T-helper 1 cell treated with Interleukin-12 subunit alpha and Interleukin-12 subunit beta and Interleukin-4 antibody, amounts not matched to agents 30 μg/mL and 1 μg/mL, for 36 hours (primary cell): ENCODE measurements at regions not wholly inside any gene's neighbourhood (a gene's known extent, or its start where the extent isn't known, plus 50 kb on each side); places are given as distances from the start of the nearest gene placed in this dataset.
"Not testable (repeated sequence)": the region's sequence is repeated elsewhere in the genome, so short reads cannot be mapped to it uniquely, and the experiment has no call there.

ENCODE experiments used
- H3K27ac Mint-ChIP-seq: one replicate; pipeline ENCODE4 v1.8.0; 2021; ENCODE audit warnings: mild to moderate bottlenecking, mixed read lengths
- H3K27me3 Mint-ChIP-seq: one replicate; pipeline ENCODE4 v1.8.0; 2021; ENCODE audit warnings: low read depth, mixed read lengths
- H3K36me3 Mint-ChIP-seq: one replicate; pipeline ENCODE4 v1.8.0; 2021; ENCODE audit warnings: low read depth, mixed read lengths
- H3K4me1 Mint-ChIP-seq: one replicate; pipeline ENCODE4 v1.8.0; 2021; ENCODE audit warnings: low read depth, mixed read lengths
- H3K4me3 Mint-ChIP-seq: one replicate; pipeline ENCODE4 v1.8.0; 2021; ENCODE audit warnings: mild to moderate bottlenecking, moderate library complexity, mixed read lengths
- H3K9me3 Mint-ChIP-seq: one replicate; pipeline ENCODE4 v1.8.0; 2021; ENCODE audit warnings: mixed read lengths

- not testable (repeated sequence) for H3K4me1 Mint-ChIP-seq, H3K27ac Mint-ChIP-seq, H3K4me3 Mint-ChIP-seq, H3K36me3 Mint-ChIP-seq, H3K27me3 Mint-ChIP-seq
- peaks cover 17% of the 10 kb centered on the region for H3K9me3 Mint-ChIP-seq
Measured at GRCh38 chr4:179683661-179684060, 2241.4 kb upstream of the AGA start.

GRCh38 chr4:179692222-179692621 lies 2250.0 kb upstream of the AGA start:
- Mint-ChIP-seq H3K36me3 (no peaks in the 10 kb centered on the region), H3K27me3 (no peaks in the 10 kb centered on the region), H3K4me1 (no peaks in the 10 kb centered on the region), H3K9me3 (peaks cover 9% of the 10 kb centered on the region), H3K4me3 (no peak overlapping the region), H3K27ac (no peak overlapping the region)

DNA sequence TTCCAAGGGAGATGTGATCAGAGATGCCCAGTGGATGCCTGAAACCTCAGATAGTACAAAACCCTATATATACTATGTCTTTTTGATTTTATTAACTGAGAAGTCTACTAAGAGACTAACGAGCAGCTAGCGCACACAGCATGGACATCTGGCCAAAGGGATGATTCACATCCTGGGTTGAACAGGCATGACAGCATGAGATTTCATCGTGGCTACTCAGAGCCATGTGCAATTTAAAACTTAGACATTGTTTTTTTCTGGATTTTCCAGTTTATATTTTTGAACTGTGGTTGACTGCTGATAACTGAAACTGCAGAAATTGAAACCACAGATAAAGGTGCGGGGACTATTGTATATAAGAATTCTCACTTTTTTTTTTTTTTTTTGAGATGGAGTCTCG lies 2252.9 kb upstream of the AGA start:
- H3K9me3 Mint-ChIP-seq, result peaks cover 9% of the 10 kb centered on the region
- H3K4me1 Mint-ChIP-seq, result no peaks in the 10 kb centered on the region
- no peaks in the 10 kb centered on the region for H3K27me3 Mint-ChIP-seq
- H3K27ac Mint-ChIP-seq, result no peak overlapping the region
- H3K4me3 Mint-ChIP-seq, result no peak overlapping the region
- H3K36me3 Mint-ChIP-seq, result no peaks in the 10 kb centered on the region

GRCh38 chr4:179698321-179698720 lies 2256.1 kb upstream of the AGA start:
- Mint-ChIP-seq H3K4me1 (no peaks in the 10 kb centered on the region), H3K4me3 (no peak overlapping the region), H3K9me3 (peaks cover 6% of the 10 kb centered on the region), H3K36me3 (no peaks in the 10 kb centered on the region), H3K27me3 (no peaks in the 10 kb centered on the region), H3K27ac (no peak overlapping the region)

DNA sequence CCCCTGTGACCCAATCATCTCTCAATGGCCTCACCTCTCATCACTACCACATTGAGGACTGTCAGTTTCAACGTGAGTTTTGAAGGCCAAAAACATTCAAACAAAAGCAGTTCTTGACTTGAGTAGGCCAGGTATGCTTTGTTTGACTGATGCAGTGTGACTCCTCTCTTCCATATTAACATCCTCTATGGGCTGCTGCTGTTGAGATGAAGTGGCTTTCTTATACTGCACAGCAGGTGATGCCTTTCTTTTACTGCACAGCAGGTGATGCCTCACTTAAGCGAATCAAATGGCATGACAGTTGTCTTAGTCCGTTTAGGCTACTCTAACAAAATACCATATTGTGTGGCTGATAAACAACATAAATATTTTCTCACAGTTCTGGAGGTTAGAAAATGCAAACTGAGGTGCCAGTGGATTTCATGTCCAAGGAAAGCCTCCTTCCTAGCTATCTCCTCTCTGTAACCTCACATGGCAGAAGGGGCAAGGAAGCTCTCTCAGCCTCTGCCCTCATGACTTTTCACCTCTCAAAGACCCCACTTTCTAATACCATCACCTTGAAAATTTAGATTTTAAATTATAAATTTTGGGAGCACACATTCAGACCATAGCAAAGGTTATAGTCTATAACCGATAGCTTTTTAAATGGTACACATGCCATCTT lies 2267.9 kb upstream of the AGA start:
- Mint-ChIP-seq H3K4me3 (no peak overlapping the region), H3K36me3 (no peaks in the 10 kb centered on the region), H3K27me3 (no peaks in the 10 kb centered on the region), H3K27ac (no peak overlapping the region), H3K4me1 (no peaks in the 10 kb centered on the region), H3K9me3 (no peaks in the 10 kb centered on the region)

DNA sequence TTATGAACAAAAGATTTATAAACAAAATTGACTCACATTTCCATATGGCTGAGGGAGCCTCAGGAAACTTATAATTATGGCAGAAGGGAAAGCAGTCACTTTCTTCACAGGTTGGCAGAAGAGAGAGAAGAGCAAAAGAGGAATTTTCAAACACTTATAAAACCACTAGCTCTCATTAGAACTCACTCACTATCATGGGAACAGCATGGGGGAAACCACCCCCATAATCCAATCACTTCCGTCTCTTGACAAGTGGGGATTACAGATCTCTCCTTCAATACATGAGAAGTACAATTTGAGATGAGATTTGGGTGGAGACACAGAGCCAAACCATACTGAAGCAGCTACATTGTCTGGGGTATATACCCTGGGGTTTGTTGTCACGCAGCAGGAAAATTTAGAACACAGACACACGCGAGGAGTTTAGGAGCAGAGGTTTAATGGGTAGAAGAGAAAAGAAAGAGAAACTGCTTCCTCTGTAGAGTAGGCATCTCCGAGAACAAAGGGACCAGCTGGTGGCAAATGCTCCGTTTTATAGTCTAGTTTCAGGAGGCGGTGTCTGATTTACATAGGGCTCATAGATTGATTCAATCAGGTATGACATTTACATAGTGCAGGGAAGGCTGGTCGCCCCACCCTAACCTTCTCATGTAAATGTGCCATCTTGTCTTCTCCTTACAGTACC lies 2277.7 kb upstream of the AGA start:
- no peaks in the 10 kb centered on the region for H3K4me1 Mint-ChIP-seq
- H3K4me3 Mint-ChIP-seq, result no peak overlapping the region
- no peaks in the 10 kb centered on the region for H3K36me3 Mint-ChIP-seq
- H3K27me3 Mint-ChIP-seq, result no peaks in the 10 kb centered on the region
- H3K27ac Mint-ChIP-seq, result no peak overlapping the region
- H3K9me3 Mint-ChIP-seq, result peaks cover 26% of the 10 kb centered on the region

DNA sequence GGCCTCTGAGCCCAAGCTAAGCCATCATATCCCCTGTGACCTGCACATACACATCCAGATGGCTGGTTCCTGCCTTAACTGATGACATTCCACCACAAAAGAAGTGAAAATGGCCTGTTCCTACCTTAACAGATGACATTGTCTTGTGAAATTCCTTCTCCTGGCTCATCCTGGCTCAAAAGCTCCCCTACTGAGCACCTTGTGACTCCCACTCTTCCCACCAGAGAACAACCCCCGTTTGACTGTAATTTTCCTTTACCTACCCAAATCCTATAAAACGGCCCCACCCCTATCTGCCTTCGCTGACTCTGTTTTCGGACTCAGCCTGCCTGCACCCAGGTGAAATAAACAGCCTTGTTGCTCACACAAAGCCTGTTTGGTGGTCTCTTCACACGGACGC lies 2284.3 kb upstream of the AGA start:
- not testable (repeated sequence) for H3K27ac Mint-ChIP-seq, H3K4me3 Mint-ChIP-seq, H3K36me3 Mint-ChIP-seq, H3K4me1 Mint-ChIP-seq, H3K27me3 Mint-ChIP-seq
- peaks cover 19% of the 10 kb centered on the region for H3K9me3 Mint-ChIP-seq

DNA sequence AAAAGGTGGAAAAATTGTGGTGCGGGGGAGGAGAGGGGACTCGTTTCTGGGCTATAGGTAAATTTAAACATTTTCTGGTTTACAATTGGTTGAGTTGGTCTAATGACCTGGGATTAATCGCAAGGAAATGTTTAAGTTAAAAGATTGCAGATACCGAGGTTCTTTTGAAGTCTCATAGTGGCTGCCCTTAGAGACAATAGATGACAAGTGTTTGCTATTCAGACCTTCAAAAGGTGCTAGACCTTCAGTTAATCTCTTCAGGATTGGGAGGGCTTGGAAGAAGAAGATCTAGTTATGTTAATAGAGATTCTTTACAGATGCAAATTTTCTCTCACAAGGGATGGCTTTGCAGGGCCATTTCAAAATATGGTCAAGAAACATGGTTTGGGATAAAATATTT lies 2286.1 kb upstream of the AGA start:
- peaks cover 13% of the 10 kb centered on the region for H3K9me3 Mint-ChIP-seq
- H3K36me3 Mint-ChIP-seq, result no peaks in the 10 kb centered on the region
- H3K27me3 Mint-ChIP-seq, result no peaks in the 10 kb centered on the region
- H3K27ac Mint-ChIP-seq, result no peak overlapping the region
- H3K4me3 Mint-ChIP-seq, result no peak overlapping the region
- no peaks in the 10 kb centered on the region for H3K4me1 Mint-ChIP-seq

- not testable (repeated sequence) for H3K4me1 Mint-ChIP-seq, H3K36me3 Mint-ChIP-seq
Measured at GRCh38 chr4:179736820-179737219, 2294.6 kb upstream of the AGA start.

GRCh38 chr4:179738822-179739221 lies 2296.6 kb upstream of the AGA start:
- no peak overlapping the region for H3K4me3 Mint-ChIP-seq
- no peaks in the 10 kb centered on the region for H3K9me3 Mint-ChIP-seq
- H3K27ac Mint-ChIP-seq, result no peak overlapping the region
- no peaks in the 10 kb centered on the region for H3K27me3 Mint-ChIP-seq
- no peaks in the 10 kb centered on the region for H3K4me1 Mint-ChIP-seq
- H3K36me3 Mint-ChIP-seq, result no peaks in the 10 kb centered on the region

More at GRCh38 chr4:179736820-179737219, 2294.6 kb upstream of the AGA start:
- not testable (repeated sequence) for H3K27ac Mint-ChIP-seq, H3K27me3 Mint-ChIP-seq, H3K9me3 Mint-ChIP-seq, H3K4me3 Mint-ChIP-seq

- Mint-ChIP-seq H3K27me3 (no peaks in the 10 kb centered on the region), H3K4me1 (no peaks in the 10 kb centered on the region), H3K4me3 (no peak overlapping the region), H3K27ac (no peak overlapping the region), H3K9me3 (peaks cover 5% of the 10 kb centered on the region), H3K36me3 (no peaks in the 10 kb centered on the region)
Measured at GRCh38 chr4:179747218-179747910, 2305.1 kb upstream of the AGA start.

DNA sequence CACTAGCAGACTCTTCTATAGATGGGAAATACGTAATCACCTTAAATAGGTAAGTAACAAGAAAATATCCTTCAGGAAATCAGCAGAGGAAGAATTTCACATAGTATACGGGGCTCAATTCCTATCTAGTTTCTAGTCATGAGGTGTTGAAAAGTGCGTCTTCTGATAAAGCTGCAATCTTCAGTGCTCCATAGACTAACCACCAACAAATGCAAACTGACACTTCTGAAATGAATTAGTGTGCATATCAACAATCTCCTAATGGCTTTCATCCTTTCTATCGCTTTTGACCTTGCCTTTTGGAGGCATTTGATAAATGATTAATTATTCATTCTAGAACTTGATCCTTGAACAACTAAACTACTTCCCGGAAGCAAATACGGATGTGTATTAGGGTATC lies 2306.6 kb upstream of the AGA start:
- Mint-ChIP-seq H3K27ac (no peak overlapping the region), H3K4me1 (no peaks in the 10 kb centered on the region), H3K9me3 (peaks cover 5% of the 10 kb centered on the region), H3K27me3 (no peaks in the 10 kb centered on the region), H3K36me3 (no peaks in the 10 kb centered on the region), H3K4me3 (no peak overlapping the region)

- H3K9me3 Mint-ChIP-seq, result peaks cover 8% of the 10 kb centered on the region
- H3K36me3 Mint-ChIP-seq, result no peaks in the 10 kb centered on the region
- H3K4me1 Mint-ChIP-seq, result no peaks in the 10 kb centered on the region
- H3K27ac Mint-ChIP-seq, result no peak overlapping the region
- H3K27me3 Mint-ChIP-seq, result no peaks in the 10 kb centered on the region
- no peak overlapping the region for H3K4me3 Mint-ChIP-seq
Measured at GRCh38 chr4:179750374-179750773, 2308.1 kb upstream of the AGA start.

DNA sequence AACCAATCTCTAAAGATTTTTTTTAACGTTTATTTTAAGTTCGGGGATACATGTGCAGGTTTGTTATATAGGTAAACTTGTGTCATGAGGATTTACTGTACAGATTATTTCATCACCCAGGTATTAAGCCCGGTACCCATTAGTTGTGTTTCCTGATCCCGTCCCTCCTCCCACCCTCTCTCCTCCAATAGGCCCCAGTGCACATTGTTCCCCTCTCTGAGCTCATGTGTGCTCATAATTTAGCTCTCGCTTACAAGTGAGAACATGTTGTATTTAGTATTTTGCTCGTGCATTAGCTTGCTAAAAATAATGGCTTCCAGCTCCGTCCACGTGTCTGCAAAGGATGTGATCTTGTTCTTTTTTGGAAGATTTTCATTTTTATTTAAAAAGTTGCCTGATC lies 2309.4 kb upstream of the AGA start:
- no peak overlapping the region for H3K4me3 Mint-ChIP-seq
- H3K4me1 Mint-ChIP-seq, result no peaks in the 10 kb centered on the region
- no peaks in the 10 kb centered on the region for H3K36me3 Mint-ChIP-seq
- H3K27ac Mint-ChIP-seq, result no peak overlapping the region
- H3K9me3 Mint-ChIP-seq, result peaks cover 3% of the 10 kb centered on the region
- H3K27me3 Mint-ChIP-seq, result no peaks in the 10 kb centered on the region

DNA sequence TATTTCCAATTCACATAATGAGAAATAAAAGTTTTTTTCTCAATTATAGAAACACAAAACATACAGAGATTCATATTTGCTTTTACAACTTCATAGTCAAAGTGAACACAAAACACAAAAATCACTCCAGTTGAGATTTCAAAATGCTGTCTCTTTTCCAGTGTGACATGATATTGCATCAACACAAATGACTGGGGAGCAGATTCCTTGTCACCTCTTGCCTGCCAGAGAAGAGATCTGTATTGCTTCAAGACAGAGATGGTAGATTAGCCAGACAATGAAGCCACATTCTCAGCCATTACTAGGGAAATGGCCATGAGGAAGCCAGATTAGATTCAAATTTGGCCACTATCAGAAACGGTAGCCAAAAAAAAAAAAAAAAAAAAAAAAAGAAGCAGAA lies 2313.1 kb upstream of the AGA start:
- H3K9me3 Mint-ChIP-seq, result peaks cover 3% of the 10 kb centered on the region
- H3K27ac Mint-ChIP-seq, result no peak overlapping the region
- no peaks in the 10 kb centered on the region for H3K36me3 Mint-ChIP-seq
- no peaks in the 10 kb centered on the region for H3K4me1 Mint-ChIP-seq
- H3K4me3 Mint-ChIP-seq, result no peak overlapping the region
- no peaks in the 10 kb centered on the region for H3K27me3 Mint-ChIP-seq
